Hepatocyte (in vitro differentiated cells): ENCODE measurements at regions not wholly inside any gene's neighbourhood (a gene's known extent, or its start where the extent isn't known, plus 50 kb on each side); places are given as distances from the start of the nearest gene placed in this dataset.

ENCODE experiments used
- CTCF ChIP-seq: fragments of 200-600 bp; sonication (generic); IDR thresholded peaks from 2 replicates; pipeline ENCODE4 v1.5.1; 2016; ENCODE audit warnings: antibody characterized with exemption, mild to moderate bottlenecking; ENCODE audit not compliant: poor library complexity
- EZH2 ChIP-seq: fragments of 200-600 bp; sonication (generic); IDR thresholded peaks from 2 replicates; pipeline ENCODE4 v1.6.1; 2016; ENCODE audit warnings: antibody characterized with exemption, mild to moderate bottlenecking, borderline replicate concordance
- EZH2phosphoT487 ChIP-seq: fragments of 200-600 bp; sonication (generic); IDR thresholded peaks from one replicate; pipeline ENCODE4 v1.6.1; 2018; ENCODE audit warnings: antibody characterized with exemption, mild to moderate bottlenecking, low read depth, moderate library complexity; ENCODE audit not compliant: unreplicated experiment, severe bottlenecking

DNA sequence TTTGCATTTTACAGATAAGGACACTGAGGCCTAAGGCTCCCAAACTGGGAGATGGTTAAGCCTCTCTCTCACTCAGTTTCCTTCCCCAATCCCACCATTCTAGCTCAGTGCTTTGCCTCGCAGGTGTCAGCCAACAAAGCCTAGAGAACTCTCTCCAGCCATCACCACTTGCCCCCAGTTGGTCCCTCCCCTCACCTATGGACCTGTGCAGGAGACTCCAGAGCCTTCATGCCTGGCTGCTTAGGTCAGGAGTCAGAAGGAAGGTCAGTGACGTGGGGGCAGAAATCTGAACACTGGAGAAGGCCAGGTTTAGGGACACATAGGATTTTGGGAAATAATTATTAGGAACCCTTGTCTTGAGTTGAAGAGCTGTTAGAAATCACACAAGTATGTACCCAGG is 295.3 kb downstream of the PTPRU start:
- no peak for TF ChIP-seq EZH2
- no peak for TF ChIP-seq CTCF
- no peak for TF ChIP-seq EZH2phosphoT487
